ENCODE measurements at regions not wholly inside any gene's neighbourhood (a gene's known extent, or its start where the extent isn't known, plus 50 kb on each side); places are given as distances from the start of the nearest gene placed in this dataset.

GRCh38 chr7:42727451-42727850, 184.4 kb downstream of the C7orf25 start:
- intact Hi-C loops (cut with micrococcal nuclease), result no loop called here
- no peaks in the 10 kb centered on the region for H3K9me1 ChIP-seq (replicated peaks; ENCODE audit: control insufficient read depth, extremely low read depth, insufficient read depth, low read length)
- H3K9me3 ChIP-seq (replicated peaks; ENCODE audit: control insufficient read depth, insufficient read depth, low read length), result no peaks in the 10 kb centered on the region
- no peak overlapping the region for H3K4me2 ChIP-seq (ENCODE audit: insufficient read depth, low read length)
- BruUV-seq (replicated peaks), result no TSS peak
- no peak overlapping the region for H3K27ac ChIP-seq (ENCODE audit: insufficient read depth, low read depth, low read length)
- no peaks in the 10 kb centered on the region for H3K4me1 ChIP-seq (ENCODE audit: control insufficient read depth, extremely low read depth, insufficient read depth, low read length)
- POLR2A ChIA-PET, result no interaction called here
- FAIRE-seq, result no peak
- no peaks in the 10 kb centered on the region for H4K20me1 ChIP-seq (replicated peaks; ENCODE audit: control insufficient read depth, extremely low read depth, insufficient read depth, low read length)
- dilution Hi-C loops (cut with MboI; ENCODE audit: extremely low pct_ligation_motif_present, low sequenced_read_pairs), result no loop called here
- no peak overlapping the region for H3K4me3 ChIP-seq (replicated peaks in 1 of 3; ENCODE audit: insufficient read depth in 1 of 3, low read depth in 1 of 3, low read length in 3 of 3)
- CTCF ChIA-PET, result no interaction called here
- H3K36me3 ChIP-seq (ENCODE audit: control insufficient read depth in 2 of 2, extremely low read depth in 1 of 2, insufficient read depth in 2 of 2, low read length in 2 of 2), result no peaks in the 10 kb centered on the region
- no peak overlapping the region for H3K9ac ChIP-seq (replicated peaks; ENCODE audit: extremely low read depth, insufficient read depth, low read length)
- H3K79me2 ChIP-seq (ENCODE audit: control insufficient read depth, insufficient read depth, low read length), result no peaks in the 10 kb centered on the region
- no peaks in the 10 kb centered on the region for H3K27me3 ChIP-seq (ENCODE audit: control insufficient read depth in 2 of 2, insufficient read depth in 2 of 2, low read length in 2 of 2)
- TF ChIP-seq FOS (IDR thresholded peaks at IDR 0.05; ENCODE audit: borderline replicate concordance, insufficient read depth, low read length) (no peak), CTCF (IDR thresholded peaks at IDR 0.05; ENCODE audit: extremely low read depth in 1 of 2, insufficient read depth in 1 of 2, low read depth in 1 of 2, low read length in 2 of 2) (no peak), MYC (IDR thresholded peaks at IDR 0.05; ENCODE audit: low read depth, low read length) (no peak), EZH2 (IDR thresholded peaks at IDR 0.05; ENCODE audit: borderline replicate concordance, low read depth, low read length, severe bottlenecking) (no peak)
- no peak for DNase-seq (ENCODE audit: low read depth, low spot score)
- H2AFZ ChIP-seq (ENCODE audit: low read depth, low read length), result no peak overlapping the region

GRCh38 chr7:42726066-42726785, 185.6 kb downstream of the C7orf25 start:
- Histone ChIP-seq H3K9me3 (replicated peaks; ENCODE audit: control insufficient read depth, insufficient read depth, low read length) (no peaks in the 10 kb centered on the region), H2AFZ (ENCODE audit: low read depth, low read length) (no peak overlapping the region), H3K27ac (ENCODE audit: insufficient read depth, low read depth, low read length) (no peak overlapping the region), H4K20me1 (replicated peaks; ENCODE audit: control insufficient read depth, extremely low read depth, insufficient read depth, low read length) (no peaks in the 10 kb centered on the region), H3K9ac (replicated peaks; ENCODE audit: extremely low read depth, insufficient read depth, low read length) (no peak overlapping the region), H3K4me1 (ENCODE audit: control insufficient read depth, extremely low read depth, insufficient read depth, low read length) (no peaks in the 10 kb centered on the region), H3K4me2 (ENCODE audit: insufficient read depth, low read length) (no peak overlapping the region), H3K9me1 (replicated peaks; ENCODE audit: control insufficient read depth, extremely low read depth, insufficient read depth, low read length) (no peaks in the 10 kb centered on the region), H3K36me3 (ENCODE audit: control insufficient read depth in 2 of 2, extremely low read depth in 1 of 2, insufficient read depth in 2 of 2, low read length in 2 of 2) (no peaks in the 10 kb centered on the region), H3K79me2 (ENCODE audit: control insufficient read depth, insufficient read depth, low read length) (no peaks in the 10 kb centered on the region), H3K27me3 (ENCODE audit: control insufficient read depth in 2 of 2, insufficient read depth in 2 of 2, low read length in 2 of 2) (no peaks in the 10 kb centered on the region), H3K4me3 (replicated peaks in 1 of 3; ENCODE audit: insufficient read depth in 1 of 3, low read depth in 1 of 3, low read length in 3 of 3) (no peak overlapping the region)
- TF ChIP-seq FOS (IDR thresholded peaks at IDR 0.05; ENCODE audit: borderline replicate concordance, insufficient read depth, low read length) (no peak), EZH2 (IDR thresholded peaks at IDR 0.05; ENCODE audit: borderline replicate concordance, low read depth, low read length, severe bottlenecking) (no peak), GATA2 (IDR thresholded peaks at IDR 0.05; ENCODE audit: insufficient read depth, insufficient read length, low read depth, low read length) (no peak), JUN (IDR thresholded peaks at IDR 0.05; ENCODE audit: borderline replicate concordance, insufficient read depth, insufficient read length, low read depth) (no peak), MYC (IDR thresholded peaks at IDR 0.05; ENCODE audit: low read depth, low read length) (no peak), POLR2A (IDR thresholded peaks at IDR 0.05; ENCODE audit: low read depth, low read length) (no peak), CTCF (IDR thresholded peaks at IDR 0.05; ENCODE audit: extremely low read depth in 1 of 2, insufficient read depth in 1 of 2, low read depth in 1 of 2, low read length in 2 of 2) (no peak), POLR2AphosphoS5 (IDR thresholded peaks at IDR 0.05; ENCODE audit: insufficient read depth, low read depth, low read length) (no peak)
- TF ChIP-seq, protein P1, sequence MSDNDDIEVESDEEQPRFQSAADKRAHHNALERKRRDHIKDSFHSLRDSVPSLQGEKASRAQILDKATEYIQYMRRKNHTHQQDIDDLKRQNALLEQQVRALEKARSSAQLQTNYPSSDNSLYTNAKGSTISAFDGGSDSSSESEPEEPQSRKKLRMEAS (IDR thresholded peaks at IDR 0.05; ENCODE audit: insufficient read depth, insufficient read length), result no peak
- dilution Hi-C loops (cut with MboI; ENCODE audit: extremely low pct_ligation_motif_present, low sequenced_read_pairs) (no loop called here), intact Hi-C loops (cut with micrococcal nuclease) (no loop called here)
- FAIRE-seq (no peak), DNase-seq (ENCODE audit: low read depth, low spot score) (no peak)
- BruUV-seq (replicated peaks), result no TSS peak
- ChIA-PET POLR2A (no interaction called here), CTCF (interaction anchor here (0.8 kb wide), 1 partner anchor 11 kb away, joined by 3 read pairs; no protein-coding TSS in a partner anchor)
